ENCODE measurements at regions not wholly inside any gene's neighbourhood (a gene's known extent, or its start where the extent isn't known, plus 50 kb on each side); places are given as distances from the start of the nearest gene placed in this dataset.

DNA sequence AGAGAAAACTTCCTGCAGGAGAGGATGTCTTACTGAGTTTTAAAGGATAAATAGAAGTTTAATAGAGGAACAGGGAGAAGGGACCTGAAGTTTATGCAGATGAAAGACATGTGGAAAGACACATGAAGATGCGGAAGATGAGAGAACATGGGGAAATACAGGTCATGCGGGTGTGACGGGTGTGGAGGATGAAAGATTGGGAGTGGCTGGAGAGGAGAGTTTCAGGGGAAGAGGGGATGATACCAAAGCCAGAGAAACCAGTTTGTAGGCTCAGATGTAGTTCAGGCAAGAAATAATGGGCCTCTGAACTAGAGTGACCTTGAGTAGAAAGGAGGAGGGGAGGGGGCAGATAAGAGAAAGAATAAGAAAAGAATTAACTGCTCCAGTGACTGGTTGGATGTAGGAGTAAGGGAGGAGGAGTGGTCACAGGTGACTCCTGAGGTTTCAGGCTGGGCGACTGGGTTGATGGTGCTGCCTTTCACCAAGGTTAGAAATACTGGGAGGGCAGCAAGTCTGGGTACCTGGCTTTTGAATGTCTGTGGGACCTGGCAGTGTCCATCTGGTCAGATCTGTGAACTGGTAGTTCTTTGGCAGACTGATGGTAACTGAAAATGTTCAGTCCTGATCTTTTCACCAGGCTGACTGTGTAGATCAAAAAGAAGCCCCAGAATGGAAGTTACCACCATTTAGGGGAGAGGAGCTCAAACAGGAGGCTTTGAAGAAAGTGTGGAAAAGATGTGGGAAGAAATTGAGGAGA lies 69.4 kb downstream of the TET3 start:
- TF ChIP-seq, protein P1, sequence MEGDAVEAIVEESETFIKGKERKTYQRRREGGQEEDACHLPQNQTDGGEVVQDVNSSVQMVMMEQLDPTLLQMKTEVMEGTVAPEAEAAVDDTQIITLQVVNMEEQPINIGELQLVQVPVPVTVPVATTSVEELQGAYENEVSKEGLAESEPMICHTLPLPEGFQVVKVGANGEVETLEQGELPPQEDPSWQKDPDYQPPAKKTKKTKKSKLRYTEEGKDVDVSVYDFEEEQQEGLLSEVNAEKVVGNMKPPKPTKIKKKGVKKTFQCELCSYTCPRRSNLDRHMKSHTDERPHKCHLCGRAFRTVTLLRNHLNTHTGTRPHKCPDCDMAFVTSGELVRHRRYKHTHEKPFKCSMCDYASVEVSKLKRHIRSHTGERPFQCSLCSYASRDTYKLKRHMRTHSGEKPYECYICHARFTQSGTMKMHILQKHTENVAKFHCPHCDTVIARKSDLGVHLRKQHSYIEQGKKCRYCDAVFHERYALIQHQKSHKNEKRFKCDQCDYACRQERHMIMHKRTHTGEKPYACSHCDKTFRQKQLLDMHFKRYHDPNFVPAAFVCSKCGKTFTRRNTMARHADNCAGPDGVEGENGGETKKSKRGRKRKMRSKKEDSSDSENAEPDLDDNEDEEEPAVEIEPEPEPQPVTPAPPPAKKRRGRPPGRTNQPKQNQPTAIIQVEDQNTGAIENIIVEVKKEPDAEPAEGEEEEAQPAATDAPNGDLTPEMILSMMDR (IDR thresholded peaks at IDR 0.05; ENCODE audit: low read length) = no peak
- no peak for TF ChIP-seq EZH2 (optimal IDR thresholded peaks at IDR 0.05; ENCODE audit: low read depth, low read length)

Data from MM.1S (cell line).